Lower leg skin (tissue), 4 donors: ENCODE measurements at regions not wholly inside any gene's neighbourhood (a gene's known extent, or its start where the extent isn't known, plus 50 kb on each side); places are given as distances from the start of the nearest gene placed in this dataset.
"Not testable (repeated sequence)": the region's sequence is repeated elsewhere in the genome, so short reads cannot be mapped to it uniquely, and the experiment has no call there.

Experiments used
- DNase-seq, 2 donors: peaks; one replicate each; pipeline ENCODE4 v3.0.0-alpha.2; 2019; ENCODE audit warnings: low spot score in 2 of 2
- H3K4me3 ChIP-seq: fragments of 200-600 bp; sonication (generic); 2 replicates; pipeline ENCODE4 v1.5.1; 2017; ENCODE audit warnings: mild to moderate bottlenecking, low read depth; ENCODE audit not compliant: poor library complexity, severe bottlenecking
- CTCF ChIP-seq, 3 donors: fragments of 450-650 bp; IDR thresholded peaks; one replicate each; pipeline ENCODE4 v1.5.1; 2016; ENCODE audit warnings: antibody characterized with exemption in 3 of 3, mild to moderate bottlenecking in 3 of 3, moderate library complexity in 2 of 3
- POLR2A ChIP-seq, 2 donors: fragments of 450-650 bp; IDR thresholded peaks; one replicate each; pipeline ENCODE4 v1.6.1; 2016 to 2017; ENCODE audit warnings: antibody characterized with exemption in 2 of 2, mild to moderate bottlenecking in 1 of 2, moderate library complexity in 1 of 2
- WGBS, 2 donors: methylation state at CpG; one replicate each; pipeline ENCODE4 v1.1.5; 2018; 5-methylcytosine and 5-hydroxymethylcytosine counted together
- intact Hi-C: fragments of 100-400 bp; cut with DNase I; formaldehyde crosslinking; loops from one replicate; pipeline ENCODE4 v1.15.0; 2023; ENCODE audit warnings: low total_unique reads

- intact Hi-C loops, result no loop called here
- no peak overlapping the region for H3K4me3 ChIP-seq
- no peak for DNase-seq
- 22 to 43% methylated on average over 3 of the region's 3 CpGs for WGBS, 2 donors
- TF ChIP-seq POLR2A (IDR thresholded peaks at IDR 0.05) (no peak), CTCF (IDR thresholded peaks at IDR 0.05) (no peak)
Observed at GRCh38 chr2:220753486-220753885, 818.6 kb downstream of the EPHA4 start.

- intact Hi-C loops, result no loop called here
- no peak for TF ChIP-seq POLR2A (IDR thresholded peaks at IDR 0.05)
- TF ChIP-seq CTCF (IDR thresholded peaks at IDR 0.05), result no peak
- no peak for DNase-seq
- H3K4me3 ChIP-seq, result no peak overlapping the region
- WGBS, 2 donors, result 86 to 88% methylated on average over 6 of the region's 6 CpGs
Observed at GRCh38 chr2:220756653-220757052, 815.5 kb downstream of the EPHA4 start.

DNA sequence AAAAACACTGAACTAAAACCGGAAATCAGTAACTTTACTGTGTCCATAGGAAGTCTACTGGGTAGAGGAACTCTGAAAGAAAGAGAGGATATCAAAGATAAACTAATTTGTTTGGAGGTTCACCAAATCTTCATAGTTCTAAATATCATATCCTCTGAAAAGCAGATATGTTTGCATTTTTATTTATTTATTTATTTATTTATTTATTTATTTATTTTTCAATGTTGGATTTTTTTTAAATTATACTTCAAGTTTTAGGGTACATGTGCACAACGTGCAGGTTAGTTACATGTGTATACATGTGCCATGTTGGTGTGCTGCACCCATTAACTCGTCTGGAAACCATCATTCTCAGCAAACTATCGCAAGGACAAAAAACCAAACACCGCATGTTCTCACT, 813.7 kb downstream of the EPHA4 start:
- H3K4me3 ChIP-seq, intact Hi-C loops, DNase-seq: not testable (repeated sequence)
- 90 to 92% methylated on average over 5 of the region's 5 CpGs for WGBS, 2 donors

GRCh38 chr2:220764171-220764570, 807.9 kb downstream of the EPHA4 start:
- intact Hi-C loops, result no loop called here
- no peak for DNase-seq
- 55 to 61% methylated on average over 5 of the region's 5 CpGs for WGBS, 2 donors
- no peak for TF ChIP-seq CTCF (IDR thresholded peaks at IDR 0.05)
- no peak for TF ChIP-seq POLR2A (IDR thresholded peaks at IDR 0.05)
- H3K4me3 ChIP-seq, result no peak overlapping the region

DNA sequence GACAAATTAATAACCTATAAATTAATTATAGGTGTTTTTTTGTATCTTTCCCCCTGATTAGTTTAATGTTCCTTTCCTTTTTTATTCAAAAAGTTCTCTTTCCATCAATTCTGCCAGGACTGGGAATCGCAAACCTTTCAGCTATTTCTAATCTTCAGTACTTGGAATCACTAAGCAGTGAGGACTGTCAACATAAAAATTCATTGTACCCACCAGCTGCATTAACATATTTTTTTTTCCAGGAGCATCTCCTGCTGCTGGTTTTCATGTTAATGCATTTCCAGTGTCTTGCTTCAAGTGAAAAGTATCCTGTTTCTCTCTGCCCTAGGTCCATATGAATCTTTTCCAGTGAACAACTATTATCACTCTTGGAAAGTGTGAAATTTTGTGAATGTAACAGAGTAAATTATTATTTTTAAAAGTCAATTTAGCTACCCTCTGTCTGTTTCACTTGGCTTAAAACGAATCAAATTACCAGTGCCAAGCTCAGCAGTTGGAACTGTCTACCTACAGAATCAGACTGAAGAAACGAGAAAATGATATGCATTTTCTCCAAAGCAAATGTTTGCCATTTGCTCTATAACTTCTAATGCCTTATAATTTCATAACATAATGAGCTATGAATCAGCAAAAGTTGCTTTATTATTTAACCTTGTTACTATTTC, 804.4 kb downstream of the EPHA4 start:
- 59 to 68% methylated on average over 3 of the region's 3 CpGs for WGBS, 2 donors
- intact Hi-C loops, result no loop called here
- DNase-seq, result no peak
- no peak overlapping the region for H3K4me3 ChIP-seq
- TF ChIP-seq POLR2A (IDR thresholded peaks at IDR 0.05) (no peak), CTCF (IDR thresholded peaks at IDR 0.05) (no peak)

DNA sequence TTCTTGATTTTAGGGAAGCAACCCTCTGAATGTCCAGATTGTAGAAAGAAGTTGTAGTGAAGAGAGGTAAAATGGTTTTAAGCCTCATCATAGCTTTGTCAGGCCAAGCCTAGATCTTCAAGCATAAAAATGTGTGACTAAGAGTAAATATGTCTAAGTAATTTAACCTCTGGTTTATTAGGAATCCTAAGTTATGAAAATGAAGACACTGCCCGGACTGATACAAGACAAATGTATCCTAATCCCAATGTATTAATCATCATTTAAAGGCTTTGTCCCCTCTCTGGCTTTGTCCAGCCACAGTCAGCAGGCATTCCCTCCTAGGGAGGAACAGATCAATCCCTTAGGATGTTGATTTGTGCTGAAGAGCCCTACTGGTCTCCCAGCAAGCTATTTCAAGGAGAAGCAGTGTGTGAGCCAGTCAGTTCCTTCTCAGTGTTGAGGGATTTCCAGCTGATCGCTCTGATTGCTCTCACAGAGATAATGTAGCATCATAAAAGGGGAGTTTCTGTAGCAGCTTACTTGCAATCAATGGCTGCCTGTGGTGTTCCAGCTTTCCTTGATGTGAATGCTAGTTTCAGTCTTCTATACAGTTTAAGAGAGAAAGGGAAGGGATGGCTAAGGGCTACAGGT, 796.1 kb downstream of the EPHA4 start:
- no peak for DNase-seq
- intact Hi-C loops, result no loop called here
- no peak overlapping the region for H3K4me3 ChIP-seq
- TF ChIP-seq POLR2A (IDR thresholded peaks at IDR 0.05) (no peak), CTCF (IDR thresholded peaks at IDR 0.05) (no peak)
- 77 to 82% methylated on average over 2 of the region's 2 CpGs for WGBS, 2 donors

DNA sequence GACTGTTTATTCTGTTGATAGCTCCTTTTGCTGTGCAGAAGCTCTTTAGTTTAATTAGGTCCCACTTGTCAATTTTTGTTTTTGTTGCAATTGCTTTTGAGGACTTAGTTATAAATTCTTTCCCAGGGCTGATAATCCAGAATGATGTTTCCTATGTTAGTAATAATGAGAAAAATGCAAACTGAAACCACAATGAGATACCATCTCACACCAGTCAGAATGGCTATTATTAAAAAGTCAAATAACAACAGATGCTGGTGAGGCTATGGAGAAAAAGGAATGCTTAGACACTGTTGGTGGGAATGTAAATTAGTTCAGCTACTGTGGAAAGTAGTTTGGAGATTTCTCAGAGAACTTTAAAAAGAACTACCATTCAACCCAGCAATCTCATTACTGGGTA, 793.0 kb downstream of the EPHA4 start:
- H3K4me3 ChIP-seq, intact Hi-C loops, DNase-seq: not testable (repeated sequence)
